Transverse colon (tissue), 4 donors: ENCODE measurements at regions not wholly inside any gene's neighbourhood (a gene's known extent, or its start where the extent isn't known, plus 50 kb on each side); places are given as distances from the start of the nearest gene placed in this dataset.

Experiments used
- DNase-seq: peaks from one replicate; pipeline ENCODE4 v3.0.0-alpha.2; 2019
- H3K27ac ChIP-seq, 4 donors: fragments of 200-600 bp; sonication (generic); 2 replicates each; pipeline ENCODE4 v1.5.1; 2016 to 2018; ENCODE audit warnings: inconsistent platforms in 4 of 4
- H3K27me3 ChIP-seq: fragments of 200-600 bp; sonication (generic); 2 replicates; pipeline ENCODE4 v1.5.1; 2017; ENCODE audit warnings: inconsistent platforms
- H3K36me3 ChIP-seq, 4 donors: fragments of 200-600 bp; sonication (generic); 2 replicates each; pipeline ENCODE4 v1.5.1; 2017 to 2019; ENCODE audit warnings: inconsistent platforms in 4 of 4
- H3K4me1 ChIP-seq, 4 donors: fragments of 200-600 bp; sonication (generic); 2 replicates each; pipeline ENCODE4 v1.5.1; 2017 to 2020; ENCODE audit warnings: inconsistent platforms in 4 of 4
- H3K4me3 ChIP-seq, 4 donors: fragments of 200-600 bp; sonication (generic); 1 replicate in 1 of 4; 2 replicates in 3 of 4; pipeline versions ENCODE4 v1.5.1 to v1.6.1; 2017 to 2019; ENCODE audit warnings: inconsistent platforms in 4 of 4
- H3K9me3 ChIP-seq, 2 donors: fragments of 200-600 bp; sonication (generic); 2 replicates each; pipeline ENCODE4 v1.5.1; 2017 to 2019; ENCODE audit warnings: inconsistent platforms in 2 of 2
- CTCF ChIP-seq, 5 experiments: fragments of 200-600 bp in 3 of 5; fragments of 450-650 bp in 2 of 5; sonication (generic) in 3 of 5; IDR thresholded peaks; 1 replicate in 2 of 5; 2 replicates in 3 of 5; pipeline ENCODE4 v1.5.1; 2016 to 2017; ENCODE audit warnings: antibody characterized with exemption in 5 of 5, inconsistent platforms in 3 of 5, mild to moderate bottlenecking in 2 of 5, moderate library complexity in 1 of 5
- EP300 ChIP-seq: sonication (generic); formaldehyde crosslinking; IDR thresholded peaks from one replicate; pipeline ENCODE4 v1.6.1; 2017; ENCODE audit warnings: antibody characterized with exemption, low read depth
- POLR2A ChIP-seq: fragments of 450-650 bp; IDR thresholded peaks from one replicate; pipeline ENCODE4 v1.6.1; 2016; ENCODE audit warnings: antibody characterized with exemption, mild to moderate bottlenecking, moderate library complexity
- POLR2AphosphoS5 ChIP-seq, 3 donors: sonication (generic); formaldehyde crosslinking; IDR thresholded peaks; one replicate each; pipeline ENCODE4 v1.6.1; 2016; ENCODE audit warnings: antibody characterized with exemption in 3 of 3
- WGBS, 2 donors: methylation state at CpG; one replicate each; pipeline ENCODE4 v1.1.5; 2018; ENCODE audit warnings: low coverage in 1 of 2; 5-methylcytosine and 5-hydroxymethylcytosine counted together
- in situ Hi-C, 4 donors: fragments of 200-750 bp; cut with MboI; loops; one replicate each; pipeline versions ENCODE4 v1.15.0 to v1.15.1; 2017; ENCODE audit warnings: low sequenced_read_pairs in 3 of 4, low pct_ligation_motif_present in 1 of 4, low pct_unique_long_range_greater_than_20kb in 1 of 4
- intact Hi-C: fragments of 100-400 bp; cut with DNase I; formaldehyde crosslinking; loops from one replicate; pipeline ENCODE4 v1.15.1; 2023; ENCODE audit warnings: low total_unique reads

DNA sequence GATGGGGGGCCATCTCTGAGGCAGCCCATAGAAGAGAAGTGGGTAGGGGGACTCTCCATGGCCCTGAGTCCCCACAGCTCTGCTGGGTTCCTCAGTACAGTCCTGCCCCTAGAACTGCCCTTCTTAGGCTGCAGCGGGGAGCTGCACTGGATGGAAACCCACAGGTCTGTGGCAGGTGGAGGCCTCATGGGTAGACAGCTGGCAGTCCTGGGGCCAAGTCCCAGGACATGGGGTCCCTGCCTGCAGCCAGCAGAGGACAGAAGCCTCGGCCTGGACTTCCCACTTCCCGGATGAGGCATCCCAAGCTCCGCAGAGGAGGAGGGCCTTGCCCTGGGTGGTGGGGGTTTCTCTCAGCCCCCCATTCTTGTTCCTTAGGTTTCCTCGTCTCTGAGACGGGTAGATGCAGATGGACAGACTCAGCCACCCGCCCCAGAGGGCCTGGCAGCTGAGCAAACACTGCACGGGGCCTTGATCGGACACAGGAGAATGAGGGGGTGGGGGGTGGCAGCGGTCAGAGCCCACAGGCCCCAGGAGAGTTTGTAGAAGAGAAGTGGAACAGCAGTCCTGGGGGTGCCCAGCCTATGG lies 153.8 kb downstream of the C9orf50 start:
- TF ChIP-seq POLR2A: no peak
- TF ChIP-seq EP300: no peak
- TF ChIP-seq CTCF (IDR thresholded peaks at IDR 0.05): no peak
- TF ChIP-seq POLR2AphosphoS5 (IDR thresholded peaks at IDR 0.05): no peak
- Histone ChIP-seq H3K27ac (no peak overlapping the region), H3K4me1 (peaks cover 0 to 24% (median 20%) of the 10 kb centered on the region in 4 donors), H3K9me3 (no peaks in the 10 kb centered on the region), H3K4me3 (no peak overlapping the region), H3K36me3 (no peaks in the 10 kb centered on the region), H3K27me3 (no peaks in the 10 kb centered on the region)
- WGBS, 2 donors: 50 to 66% methylated on average over 2 to 10 of the region's 10 CpGs
- no peak for DNase-seq
- intact Hi-C loops: no loop called here
- in situ Hi-C loops: no loop called here

GRCh38 chr9:129465834-129466535 lies 154.9 kb downstream of the C9orf50 start:
- H3K4me3 ChIP-seq: no peak overlapping the region
- H3K27ac ChIP-seq: no peak overlapping the region
- intact Hi-C loops: no loop called here
- H3K36me3 ChIP-seq: no peaks in the 10 kb centered on the region
- 68 to 100% methylated on average over 2 to 14 of the region's 14 CpGs for WGBS, 2 donors
- peaks cover 9 to 31% (median 27%) of the 10 kb centered on the region in 4 donors for H3K4me1 ChIP-seq
- TF ChIP-seq EP300: no peak
- TF ChIP-seq POLR2AphosphoS5 (IDR thresholded peaks at IDR 0.05): no peak
- no peak for TF ChIP-seq POLR2A
- TF ChIP-seq CTCF (IDR thresholded peaks at IDR 0.05): no peak
- H3K9me3 ChIP-seq: no peaks in the 10 kb centered on the region
- H3K27me3 ChIP-seq: no peaks in the 10 kb centered on the region
- in situ Hi-C loops: no loop called here
- DNase-seq: no peak

GRCh38 chr9:129464972-129465833 lies 155.7 kb downstream of the C9orf50 start:
- Histone ChIP-seq H3K36me3 (no peaks in the 10 kb centered on the region), H3K27me3 (no peaks in the 10 kb centered on the region), H3K27ac (peak overlapping the region in 1 of 4 donors; percentile 25), H3K4me1 (peaks cover 14 to 35% (median 29%) of the 10 kb centered on the region in 4 donors), H3K9me3 (no peaks in the 10 kb centered on the region), H3K4me3 (no peak overlapping the region)
- intact Hi-C loops: no loop called here
- in situ Hi-C loops: no loop called here
- DNase-seq: no peak
- no peak for TF ChIP-seq POLR2A
- TF ChIP-seq EP300: no peak
- no peak for TF ChIP-seq CTCF (IDR thresholded peaks at IDR 0.05)
- no peak for TF ChIP-seq POLR2AphosphoS5 (IDR thresholded peaks at IDR 0.05)
- 53% methylated on average over 21 of the region's 22 CpGs; no CpG with 5 or more reads in 1 of the 2 donors for WGBS, 2 donors

- TF ChIP-seq EP300 (no peak), POLR2AphosphoS5 (IDR thresholded peaks at IDR 0.05) (no peak), CTCF (IDR thresholded peaks at IDR 0.05) (no peak), POLR2A (no peak)
- no peaks in the 10 kb centered on the region for H3K27me3 ChIP-seq
- no peak for DNase-seq
- no peaks in the 10 kb centered on the region for H3K36me3 ChIP-seq
- intact Hi-C loops: no loop called here
- in situ Hi-C loops: no loop called here
- peaks cover 25 to 46% (median 41%) of the 10 kb centered on the region in 4 donors for H3K4me1 ChIP-seq
- no peak overlapping the region for H3K4me3 ChIP-seq
- H3K9me3 ChIP-seq: no peaks in the 10 kb centered on the region
- 86% methylated on average over 5 of the region's 5 CpGs; no CpG with 5 or more reads in 1 of the 2 donors for WGBS, 2 donors
- no peak overlapping the region for H3K27ac ChIP-seq
Measured at GRCh38 chr9:129463994-129464393, 156.9 kb downstream of the C9orf50 start.
